ENCODE measurements at regions not wholly inside any gene's neighbourhood (a gene's known extent, or its start where the extent isn't known, plus 50 kb on each side); places are given as distances from the start of the nearest gene placed in this dataset.

- no peak for DNase-seq
Observed at GRCh38 chr2:192267484-192267883, 72.8 kb upstream of the TMEFF2 start.

GRCh38 chr2:192265751-192266150 is 71.0 kb upstream of the TMEFF2 start:
- no peak for DNase-seq

- no peak for DNase-seq
Observed at GRCh38 chr2:192254444-192254843, 59.7 kb upstream of the TMEFF2 start.

- DNase-seq: no peak
Observed at GRCh38 chr2:192253692-192254091, 59.0 kb upstream of the TMEFF2 start.

GRCh38 chr2:192250961-192251360 is 56.2 kb upstream of the TMEFF2 start:
- DNase-seq: no peak

GRCh38 chr2:192247456-192247855 is 52.7 kb upstream of the TMEFF2 start:
- no peak for DNase-seq

- no peak for DNase-seq
Observed at GRCh38 chr2:192246297-192246696, 51.6 kb upstream of the TMEFF2 start.

- no peak for DNase-seq
Observed at GRCh38 chr2:192245329-192245728, 50.6 kb upstream of the TMEFF2 start.

All from activated CD4-positive, alpha-beta T cell treated with anti-CD3 and anti-CD28 coated beads, Interleukin-10, Interleukin-2, amounts not matched to agents 100 ng/mL and 50 ng/mL, durations not matched to agents 16 hours and 8 hours (primary cell).